A204.1 (cell line): ENCODE measurements at regions not wholly inside any gene's neighbourhood (a gene's known extent, or its start where the extent isn't known, plus 50 kb on each side); places are given as distances from the start of the nearest gene placed in this dataset.
"Not testable (repeated sequence)": the region's sequence is repeated elsewhere in the genome, so short reads cannot be mapped to it uniquely, and the experiment has no call there.

Experiments
- FAIRE-seq: peaks from 2 replicates; lab custom pipeline; 2012; peaks lifted over from hg19 to GRCh38; lab: Jason Lieb, UNC

GRCh38 chr5:57665146-57665936 is 182.7 kb upstream of the ACTBL2 start:
- no peak for FAIRE-seq

- FAIRE-seq = no peak
Observed at GRCh38 chr5:57664700-57665099, 182.1 kb upstream of the ACTBL2 start.

- no peak for FAIRE-seq
Observed at GRCh38 chr5:57663466-57663865, 180.9 kb upstream of the ACTBL2 start.

GRCh38 chr5:57662991-57663390 is 180.4 kb upstream of the ACTBL2 start:
- no peak for FAIRE-seq

GRCh38 chr5:57659886-57660285 is 177.3 kb upstream of the ACTBL2 start:
- FAIRE-seq = no peak

GRCh38 chr5:57658018-57658417 is 175.4 kb upstream of the ACTBL2 start:
- no peak for FAIRE-seq

- FAIRE-seq = no peak
Observed at GRCh38 chr5:57655228-57655627, 172.6 kb upstream of the ACTBL2 start.

- no peak for FAIRE-seq
Observed at GRCh38 chr5:57653636-57654290, 171.2 kb upstream of the ACTBL2 start.

- no peak for FAIRE-seq
Observed at GRCh38 chr5:57651127-57651526, 168.5 kb upstream of the ACTBL2 start.

- no peak for FAIRE-seq
Observed at GRCh38 chr5:57650360-57651069, 167.9 kb upstream of the ACTBL2 start.

- no peak for FAIRE-seq
Observed at GRCh38 chr5:57642698-57643097, 160.1 kb upstream of the ACTBL2 start.

- FAIRE-seq = no peak
Observed at GRCh38 chr5:57642066-57642465, 159.5 kb upstream of the ACTBL2 start.

GRCh38 chr5:57635146-57635777 is 152.7 kb upstream of the ACTBL2 start:
- FAIRE-seq = no peak

- no peak for FAIRE-seq
Observed at GRCh38 chr5:57632937-57633336, 150.3 kb upstream of the ACTBL2 start.

GRCh38 chr5:57631139-57631538 is 148.5 kb upstream of the ACTBL2 start:
- not testable (repeated sequence) for FAIRE-seq

- FAIRE-seq = no peak
Observed at GRCh38 chr5:57627661-57628060, 145.1 kb upstream of the ACTBL2 start.

- FAIRE-seq = no peak
Observed at GRCh38 chr5:57626703-57627102, 144.1 kb upstream of the ACTBL2 start.

GRCh38 chr5:57621624-57622023 is 139.0 kb upstream of the ACTBL2 start:
- no peak for FAIRE-seq

- FAIRE-seq = no peak
Observed at GRCh38 chr5:57618767-57619381, 136.3 kb upstream of the ACTBL2 start.

- FAIRE-seq = no peak
Observed at GRCh38 chr5:57613741-57614140, 131.1 kb upstream of the ACTBL2 start.

GRCh38 chr5:57611177-57611576 is 128.6 kb upstream of the ACTBL2 start:
- no peak for FAIRE-seq

GRCh38 chr5:57608542-57608941 is 125.9 kb upstream of the ACTBL2 start:
- FAIRE-seq = no peak
